ENCODE measurements at regions not wholly inside any gene's neighbourhood (a gene's known extent, or its start where the extent isn't known, plus 50 kb on each side); places are given as distances from the start of the nearest gene placed in this dataset.

- Mint-ChIP-seq H3K4me3 (no peak overlapping the region), H3K27me3 (ENCODE audit: insufficient read depth, low read depth) (peaks cover 6% of the 10 kb centered on the region), H3K9me3 (peaks cover 6% of the 10 kb centered on the region), H3K36me3 (no peaks in the 10 kb centered on the region), H3K27ac (no peak overlapping the region), H3K4me1 (peaks cover 28% of the 10 kb centered on the region)
- Histone ChIP-seq H3F3A (ENCODE audit: low read depth) (no peaks in the 10 kb centered on the region), H3K9me3 (ENCODE audit: low read depth) (no peaks in the 10 kb centered on the region), H3K27ac (no peak overlapping the region), H3K9ac (no peak overlapping the region), H3K4me1 (no peaks in the 10 kb centered on the region), H3K4me3 (no peak overlapping the region), H4K20me1 (ENCODE audit: low read depth) (no peaks in the 10 kb centered on the region), H3K79me2 (ENCODE audit: low read depth) (no peaks in the 10 kb centered on the region), H3K36me3 (no peaks in the 10 kb centered on the region), H2AFZ (replicated peaks) (no peak overlapping the region), H3K27me3 (no peaks in the 10 kb centered on the region), H3K4me2 (no peak overlapping the region)
- TF ChIP-seq EZH2 (IDR thresholded peaks at IDR 0.05) (no peak), CTCF (IDR thresholded peaks at IDR 0.05) (no peak), EZH2phosphoT487 (IDR thresholded peaks at IDR 0.05) (no peak)
- DNase-seq (ENCODE audit: low spot score): no peak
These were observed 397.0 kb downstream of the SMOC2 start for GRCh38 chr6:168838037-168838399.

DNA sequence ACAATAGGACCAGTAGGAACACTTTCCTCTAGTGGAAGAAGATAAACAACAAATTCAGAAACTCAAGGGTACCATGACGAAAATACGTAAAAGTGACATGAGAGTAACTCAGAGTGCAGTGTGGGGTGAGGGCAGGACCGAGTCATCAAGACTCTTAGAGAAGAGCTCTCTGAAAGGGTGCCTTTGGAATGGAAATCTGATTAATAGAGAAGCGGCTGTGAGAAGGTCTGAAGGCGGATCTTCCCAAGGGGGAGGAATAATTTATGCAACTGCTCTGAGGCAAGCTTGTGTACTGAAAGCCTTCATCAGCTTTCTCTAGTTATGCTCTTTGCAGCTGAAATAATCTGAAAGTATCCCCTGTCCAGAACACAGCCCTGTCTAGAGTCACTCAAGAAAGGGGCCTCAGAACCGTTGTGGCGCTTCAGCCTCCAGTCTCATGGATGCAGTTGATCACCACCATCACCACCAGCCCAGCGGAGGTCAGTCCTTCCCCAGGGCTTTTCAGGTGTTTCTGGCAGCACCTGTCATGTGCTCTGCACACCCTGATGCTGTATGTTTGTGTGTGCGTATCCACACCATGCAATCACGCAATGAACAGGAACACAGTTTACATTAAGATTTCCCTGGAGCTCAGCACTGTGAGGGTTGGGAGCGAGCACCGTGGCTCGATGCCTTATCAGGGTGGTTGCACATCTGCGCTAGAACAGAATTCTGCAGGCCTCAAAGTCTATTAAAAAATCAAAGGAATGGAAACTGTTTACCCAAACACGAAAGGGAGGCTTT, 396.5 kb downstream of the SMOC2 start:
- TF ChIP-seq EZH2 (IDR thresholded peaks at IDR 0.05) (no peak), EZH2phosphoT487 (IDR thresholded peaks at IDR 0.05) (no peak), CTCF (IDR thresholded peaks at IDR 0.05) (no peak)
- peak overlapping the region; percentile 21 for H2AFZ ChIP-seq (replicated peaks)
- no peaks in the 10 kb centered on the region for H4K20me1 ChIP-seq (ENCODE audit: low read depth)
- DNase-seq (ENCODE audit: low spot score): no peak
- no peak overlapping the region for H3K4me2 ChIP-seq
- H3K36me3 Mint-ChIP-seq: no peaks in the 10 kb centered on the region
- no peak overlapping the region for H3K9ac ChIP-seq
- no peaks in the 10 kb centered on the region for H3K36me3 ChIP-seq
- H3K27me3 Mint-ChIP-seq (ENCODE audit: insufficient read depth, low read depth): peaks cover 6% of the 10 kb centered on the region
- H3K4me3 ChIP-seq: no peak overlapping the region
- H3K27ac Mint-ChIP-seq: peak overlapping the region; percentile 20
- no peak overlapping the region for H3K4me3 Mint-ChIP-seq
- H3K9me3 Mint-ChIP-seq: peaks cover 6% of the 10 kb centered on the region
- peaks cover 28% of the 10 kb centered on the region for H3K4me1 Mint-ChIP-seq
- H3K9me3 ChIP-seq (ENCODE audit: low read depth): no peaks in the 10 kb centered on the region
- H3F3A ChIP-seq (ENCODE audit: low read depth): no peaks in the 10 kb centered on the region
- no peaks in the 10 kb centered on the region for H3K27me3 ChIP-seq
- H3K27ac ChIP-seq: no peak overlapping the region
- no peaks in the 10 kb centered on the region for H3K4me1 ChIP-seq
- H3K79me2 ChIP-seq (ENCODE audit: low read depth): no peaks in the 10 kb centered on the region

DNA sequence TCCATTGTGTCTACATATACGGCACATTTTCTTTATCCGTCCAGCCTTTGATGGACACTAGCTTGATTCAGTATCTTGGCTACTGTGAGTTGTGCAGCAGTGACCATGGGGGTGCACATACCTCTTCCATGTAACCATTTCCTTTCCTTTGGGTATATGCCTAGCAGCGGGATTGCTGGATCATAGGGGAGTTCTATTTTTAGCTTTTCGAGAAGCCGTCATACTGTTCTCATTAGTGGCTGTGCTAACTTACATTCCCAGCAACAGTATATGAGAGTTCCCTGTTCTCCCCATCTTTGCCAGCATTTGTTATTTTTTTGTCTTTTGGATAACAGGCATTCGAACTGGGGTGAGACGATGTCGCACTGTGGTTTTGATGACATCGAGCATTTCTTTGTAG, 395.0 kb downstream of the SMOC2 start:
- H3K27ac Mint-ChIP-seq: no peak overlapping the region
- H3K27me3 Mint-ChIP-seq (ENCODE audit: insufficient read depth, low read depth): peaks cover 8% of the 10 kb centered on the region
- H3K4me3 Mint-ChIP-seq: no peak overlapping the region
- Histone ChIP-seq H3K27ac (no peak overlapping the region), H3K79me2 (ENCODE audit: low read depth) (no peaks in the 10 kb centered on the region), H3K4me3 (no peak overlapping the region), H3K27me3 (no peaks in the 10 kb centered on the region), H4K20me1 (ENCODE audit: low read depth) (no peaks in the 10 kb centered on the region), H3F3A (ENCODE audit: low read depth) (no peaks in the 10 kb centered on the region), H3K9me3 (ENCODE audit: low read depth) (no peaks in the 10 kb centered on the region), H3K4me2 (no peak overlapping the region), H3K4me1 (no peaks in the 10 kb centered on the region), H3K36me3 (no peaks in the 10 kb centered on the region), H3K9ac (no peak overlapping the region), H2AFZ (replicated peaks) (no peak overlapping the region)
- H3K9me3 Mint-ChIP-seq: peaks cover 4% of the 10 kb centered on the region
- TF ChIP-seq EZH2phosphoT487 (IDR thresholded peaks at IDR 0.05): no peak
- TF ChIP-seq EZH2 (IDR thresholded peaks at IDR 0.05): no peak
- TF ChIP-seq CTCF (IDR thresholded peaks at IDR 0.05): no peak
- no peaks in the 10 kb centered on the region for H3K36me3 Mint-ChIP-seq
- H3K4me1 Mint-ChIP-seq: peaks cover 28% of the 10 kb centered on the region
- DNase-seq (ENCODE audit: low spot score): no peak
